ENCODE measurements at regions not wholly inside any gene's neighbourhood (a gene's known extent, or its start where the extent isn't known, plus 50 kb on each side); places are given as distances from the start of the nearest gene placed in this dataset.

GRCh38 chr1:184287001-184287400 lies 99.8 kb upstream of the C1orf21 start (continued):
- no peak for TF ChIP-seq SUZ12 (IDR thresholded peaks at IDR 0.05; ENCODE audit: low read length)
- TF ChIP-seq SAP30 (IDR thresholded peaks at IDR 0.05; ENCODE audit: insufficient read depth, insufficient replicate concordance, low read length) = no peak
- TF ChIP-seq MAFK (IDR thresholded peaks at IDR 0.05; ENCODE audit: low read depth, low read length) = no peak
- TF ChIP-seq TCF12 (IDR thresholded peaks at IDR 0.05; ENCODE audit: low read depth, low read length) = no peak
- TF ChIP-seq ASH2L (IDR thresholded peaks at IDR 0.05; ENCODE audit: low read length) = no peak
- TF ChIP-seq NANOG (IDR thresholded peaks at IDR 0.05; ENCODE audit: insufficient read depth, low read depth, low read length, poor library complexity, severe bottlenecking) = no peak
